ENCODE measurements at regions not wholly inside any gene's neighbourhood (a gene's known extent, or its start where the extent isn't known, plus 50 kb on each side); places are given as distances from the start of the nearest gene placed in this dataset.

- DNase-seq (ENCODE audit: low read depth) = no peak
- no peak for TF ChIP-seq CTCF (conservative IDR thresholded peaks at IDR 0.05; ENCODE audit: low read depth, low read length)
- no peak overlapping the region for H3K4me3 ChIP-seq (ENCODE audit: low read depth, low read length)
Observed at GRCh38 chr12:18898470-18898869, 160.6 kb downstream of the CAPZA3 start.

DNA sequence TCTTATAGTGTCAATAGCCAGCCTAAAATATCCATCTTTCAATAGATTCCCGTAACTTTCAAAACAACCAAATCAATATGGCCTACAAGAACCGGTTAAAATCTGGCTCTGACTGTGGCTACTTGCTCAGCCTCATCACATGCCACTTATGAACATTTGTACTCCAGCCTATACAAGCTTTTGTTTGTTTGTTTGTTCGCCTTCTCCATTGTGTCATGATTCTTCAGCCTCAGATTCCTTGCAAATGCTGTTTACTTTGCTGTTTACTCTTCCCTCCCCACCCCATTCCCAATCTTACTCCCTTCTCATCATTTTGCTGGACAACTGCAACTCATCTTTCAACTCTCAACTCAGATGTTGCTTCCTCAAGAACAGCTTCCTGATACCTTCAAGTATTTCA, 161.2 kb downstream of the CAPZA3 start:
- TF ChIP-seq CTCF (conservative IDR thresholded peaks at IDR 0.05; ENCODE audit: low read depth, low read length) = no peak
- H3K4me3 ChIP-seq (ENCODE audit: low read depth, low read length) = no peak overlapping the region
- DNase-seq (ENCODE audit: low read depth) = no peak

DNA sequence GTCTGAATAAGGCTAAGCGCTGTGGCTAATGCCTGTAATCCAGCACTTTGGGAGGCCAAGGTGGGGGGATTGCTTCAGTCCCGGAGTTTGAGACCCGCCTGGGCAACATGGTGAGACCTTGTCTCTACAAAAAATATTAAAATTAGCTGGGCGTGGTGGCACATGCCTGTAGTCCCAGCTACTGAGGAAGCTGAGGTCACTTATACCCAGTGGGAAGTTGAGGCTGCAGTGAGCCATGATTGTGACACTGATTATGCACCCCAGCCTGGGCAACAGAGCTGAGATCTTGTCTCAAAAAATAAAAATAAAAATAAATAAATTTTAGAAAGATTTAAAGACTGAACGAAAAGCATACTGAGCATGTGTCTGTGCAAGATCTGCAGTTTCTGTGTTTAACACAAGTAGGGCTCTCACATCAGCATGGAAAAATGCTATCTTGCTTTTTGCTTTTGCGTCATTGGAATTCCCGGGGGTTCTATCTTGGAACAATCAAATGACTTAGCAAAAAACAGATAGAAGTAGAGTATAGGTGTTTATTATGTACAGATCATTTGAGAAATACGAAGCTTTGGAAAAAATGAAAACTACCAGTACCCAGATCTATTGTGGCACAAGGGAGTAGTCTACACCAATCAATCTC, 161.9 kb downstream of the CAPZA3 start:
- no peak for DNase-seq (ENCODE audit: low read depth)
- TF ChIP-seq CTCF (conservative IDR thresholded peaks at IDR 0.05; ENCODE audit: low read depth, low read length) = no peak
- H3K4me3 ChIP-seq (ENCODE audit: low read depth, low read length) = no peak overlapping the region

- H3K4me3 ChIP-seq (ENCODE audit: low read depth, low read length) = no peak overlapping the region
- TF ChIP-seq CTCF (conservative IDR thresholded peaks at IDR 0.05; ENCODE audit: low read depth, low read length) = no peak
- no peak for DNase-seq (ENCODE audit: low read depth)
Observed at GRCh38 chr12:18905134-18905533, 167.2 kb downstream of the CAPZA3 start.

- no peak for DNase-seq (ENCODE audit: low read depth)
- no peak overlapping the region for H3K4me3 ChIP-seq (ENCODE audit: low read depth, low read length)
- no peak for TF ChIP-seq CTCF (conservative IDR thresholded peaks at IDR 0.05; ENCODE audit: low read depth, low read length)
Observed at GRCh38 chr12:18906395-18906794, 168.5 kb downstream of the CAPZA3 start.

DNA sequence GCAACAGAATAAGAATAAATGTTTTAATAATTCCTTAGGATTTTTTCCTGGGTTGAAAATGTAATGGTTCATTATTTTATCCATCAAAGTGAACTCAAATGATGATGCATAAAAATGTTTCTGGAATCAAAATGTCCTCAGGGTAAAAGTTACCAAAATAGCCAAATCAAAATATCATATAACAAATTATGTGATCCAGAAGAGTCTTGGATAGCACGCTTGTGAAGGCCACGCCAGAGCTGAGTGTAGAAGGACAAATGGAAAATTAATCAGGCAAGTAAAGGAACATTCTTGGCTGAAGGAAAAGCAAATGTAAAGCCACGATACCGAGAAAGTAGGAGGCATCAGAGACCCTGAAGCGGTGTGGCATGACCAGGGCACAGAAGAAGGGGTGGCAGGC, 169.2 kb downstream of the CAPZA3 start:
- H3K4me3 ChIP-seq (ENCODE audit: low read depth, low read length) = no peak overlapping the region
- TF ChIP-seq CTCF (conservative IDR thresholded peaks at IDR 0.05; ENCODE audit: low read depth, low read length) = no peak
- no peak for DNase-seq (ENCODE audit: low read depth)

GRCh38 chr12:18907728-18908127, 169.8 kb downstream of the CAPZA3 start:
- TF ChIP-seq CTCF (conservative IDR thresholded peaks at IDR 0.05; ENCODE audit: low read depth, low read length) = no peak
- DNase-seq (ENCODE audit: low read depth) = no peak

More at GRCh38 chr12:18907728-18908127, 169.8 kb downstream of the CAPZA3 start:
- no peak overlapping the region for H3K4me3 ChIP-seq (ENCODE audit: low read depth, low read length)
